Type B pancreatic cell (in vitro differentiated cells): ENCODE measurements at regions not wholly inside any gene's neighbourhood (a gene's known extent, or its start where the extent isn't known, plus 50 kb on each side); places are given as distances from the start of the nearest gene placed in this dataset.
"Not testable (repeated sequence)": the region's sequence is repeated elsewhere in the genome, so short reads cannot be mapped to it uniquely, and the experiment has no call there.

Source experiments
- DNase-seq: peaks from one replicate; pipeline ENCODE4 v3.0.0; 2021; ENCODE audit warnings: mixed read lengths; ENCODE audit not compliant: unreplicated experiment; ENCODE audit errors: extremely low spot score
- H3K27ac Mint-ChIP-seq: 2 replicates; pipeline ENCODE4 v1.8.0; 2021; ENCODE audit warnings: mild to moderate bottlenecking, mixed read lengths
- H3K27me3 Mint-ChIP-seq: 2 replicates; pipeline ENCODE4 v1.8.0; 2021; ENCODE audit warnings: mixed read lengths
- H3K36me3 Mint-ChIP-seq: 2 replicates; pipeline ENCODE4 v1.8.0; 2021; ENCODE audit warnings: mixed read lengths
- H3K4me1 Mint-ChIP-seq: one replicate; pipeline ENCODE4 v1.8.0; 2021; ENCODE audit warnings: mixed read lengths; ENCODE audit not compliant: unreplicated experiment
- H3K4me3 Mint-ChIP-seq: 2 replicates; pipeline ENCODE4 v1.8.0; 2021; ENCODE audit warnings: mild to moderate bottlenecking, mixed read lengths
- H3K9me3 Mint-ChIP-seq: 2 replicates; pipeline ENCODE4 v1.8.0; 2021; ENCODE audit warnings: mixed read lengths
- CTCF ChIP-seq: fragments of 200-600 bp; sonication (generic); conservative IDR thresholded peaks from 2 replicates; pipeline ENCODE4 v1.5.0; 2021; ENCODE audit warnings: antibody characterized with exemption, mild to moderate bottlenecking

DNA sequence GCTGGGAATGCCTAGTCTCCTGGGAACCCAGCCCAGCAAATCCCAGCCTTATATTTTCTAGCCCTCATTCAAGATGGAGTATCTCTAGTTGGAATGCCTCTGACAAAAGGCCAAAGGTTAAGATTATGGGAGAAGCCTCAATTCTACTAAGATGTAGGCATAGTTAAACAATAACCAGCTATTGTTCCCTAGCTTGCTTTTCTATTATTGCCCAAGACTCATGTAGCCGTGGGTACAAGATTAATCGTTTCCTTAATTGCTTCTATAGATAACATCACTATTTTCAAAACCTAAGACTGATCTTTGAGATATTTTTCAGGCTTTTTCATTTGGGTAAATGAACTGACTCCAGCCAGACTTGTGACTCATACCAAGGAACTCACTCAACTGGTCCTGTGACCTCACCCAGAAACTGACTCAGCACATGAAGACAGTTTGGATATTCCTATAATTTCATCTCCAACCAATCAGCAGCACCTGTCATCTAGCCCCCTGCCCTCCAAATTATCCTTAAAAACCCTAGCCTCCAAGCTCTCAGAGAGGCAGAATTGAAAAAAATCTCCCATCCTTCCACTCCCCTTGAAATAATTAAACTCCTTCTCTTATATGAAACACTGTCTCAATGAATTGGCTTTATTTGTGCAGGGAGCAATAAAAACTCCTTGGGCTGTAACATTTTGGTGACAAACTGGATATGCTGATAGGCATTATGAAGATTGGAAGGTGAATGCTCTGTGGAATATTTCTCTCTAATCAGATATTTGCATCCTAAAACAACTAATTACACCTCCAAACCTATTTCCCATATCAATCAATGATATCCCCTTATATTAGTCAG is 589.0 kb downstream of the C12orf50 start:
- Mint-ChIP-seq H3K27ac (peak overlapping the region; percentile 91), H3K27me3 (no peaks in the 10 kb centered on the region), H3K4me1 (peaks cover 16% of the 10 kb centered on the region), H3K36me3 (peaks cover 7% of the 10 kb centered on the region), H3K9me3 (peaks cover 4% of the 10 kb centered on the region), H3K4me3 (peak overlapping the region; percentile 25)
- TF ChIP-seq CTCF = no peak
- no peak for DNase-seq

DNA sequence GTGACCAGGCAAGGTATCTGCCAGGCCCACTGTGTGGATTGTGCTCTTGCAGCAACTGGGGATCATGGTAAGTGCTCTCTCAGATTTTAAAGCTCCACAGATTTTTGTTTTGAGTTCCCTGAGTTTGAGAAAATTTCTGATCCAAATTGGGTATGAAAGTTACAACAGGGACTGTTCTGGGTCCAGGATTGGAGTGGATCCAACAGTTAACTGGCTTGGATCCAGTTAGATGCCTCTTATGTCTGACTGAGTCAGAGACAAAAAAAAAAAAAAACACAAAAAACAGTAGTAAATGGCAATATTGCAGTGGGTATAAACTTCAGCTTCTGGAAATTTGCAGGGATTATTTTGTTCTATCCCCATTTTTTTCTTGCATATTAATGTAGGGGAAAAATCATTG is 598.8 kb downstream of the C12orf50 start:
- TF ChIP-seq CTCF = no peak
- no peaks in the 10 kb centered on the region for H3K4me1 Mint-ChIP-seq
- H3K27me3 Mint-ChIP-seq = no peaks in the 10 kb centered on the region
- no peak for DNase-seq
- H3K9me3 Mint-ChIP-seq = peaks cover 12% of the 10 kb centered on the region
- H3K27ac Mint-ChIP-seq = no peak overlapping the region
- H3K4me3 Mint-ChIP-seq = no peak overlapping the region
- H3K36me3 Mint-ChIP-seq = peaks cover 4% of the 10 kb centered on the region

DNA sequence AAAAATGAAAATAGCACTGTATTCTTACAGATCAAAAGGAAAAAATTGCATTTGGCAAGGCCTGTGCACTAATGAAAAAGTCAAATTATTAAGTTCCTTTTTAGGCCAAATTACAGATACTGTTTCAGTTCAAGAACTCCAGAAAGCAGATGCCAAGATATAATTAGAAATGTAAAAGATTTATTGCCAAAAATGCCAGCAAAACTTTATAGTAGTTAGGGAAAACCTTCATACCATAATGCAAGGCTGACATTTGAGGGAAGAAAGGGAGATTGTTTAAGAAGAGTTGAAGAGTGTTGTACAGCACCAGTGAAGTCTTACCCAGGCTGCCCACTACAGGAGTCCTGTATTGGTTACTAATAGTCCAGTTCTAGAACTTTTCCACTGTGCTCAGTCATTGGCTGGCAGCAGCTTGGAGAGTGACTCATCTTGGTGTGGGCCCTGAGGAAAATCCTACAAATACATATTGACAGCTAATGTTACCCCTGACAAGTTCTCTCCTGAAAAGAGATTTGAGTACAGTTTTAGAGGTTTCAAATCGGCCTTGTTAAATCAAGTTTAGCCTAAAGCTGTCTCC is 600.4 kb downstream of the C12orf50 start:
- DNase-seq = no peak
- Mint-ChIP-seq H3K27ac (no peak overlapping the region), H3K9me3 (peaks cover 9% of the 10 kb centered on the region), H3K4me3 (no peak overlapping the region), H3K27me3 (no peaks in the 10 kb centered on the region), H3K4me1 (no peaks in the 10 kb centered on the region), H3K36me3 (peaks cover 4% of the 10 kb centered on the region)
- TF ChIP-seq CTCF = no peak

GRCh38 chr12:87427770-87428169 is 601.4 kb downstream of the C12orf50 start:
- Mint-ChIP-seq H3K4me3 (no peak overlapping the region), H3K9me3 (peaks cover 9% of the 10 kb centered on the region), H3K27ac (no peak overlapping the region), H3K4me1 (no peaks in the 10 kb centered on the region), H3K27me3 (no peaks in the 10 kb centered on the region), H3K36me3 (peaks cover 4% of the 10 kb centered on the region)
- TF ChIP-seq CTCF = no peak
- no peak for DNase-seq

DNA sequence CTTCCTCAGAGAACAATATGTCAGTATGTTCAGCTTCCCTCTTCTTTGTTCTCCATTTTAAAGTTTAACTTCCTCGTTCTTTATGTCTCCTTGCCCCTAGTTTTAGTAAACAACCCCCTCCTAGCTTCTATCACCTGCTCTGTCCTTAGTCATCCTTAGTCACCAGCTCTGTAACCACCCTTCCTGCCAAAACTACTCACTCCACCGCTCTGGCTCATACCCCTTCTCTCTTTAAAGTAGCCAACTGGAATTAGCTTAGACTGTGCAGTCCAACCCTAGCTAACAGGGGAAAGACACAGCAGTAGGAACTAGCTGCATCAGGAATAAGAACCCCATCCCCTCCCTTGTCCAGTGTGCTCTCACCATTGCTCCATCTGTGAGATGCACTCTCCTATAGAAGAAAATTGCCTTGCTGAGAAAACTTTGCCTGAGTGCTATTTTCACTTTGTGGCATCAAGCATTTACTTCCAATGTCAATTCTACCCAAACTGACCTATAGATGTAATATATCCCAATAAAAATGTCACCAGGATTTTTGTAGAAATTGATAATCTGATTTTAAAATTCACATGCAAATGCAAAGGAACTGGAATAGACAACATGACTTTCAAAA is 603.2 kb downstream of the C12orf50 start:
- no peak for DNase-seq
- Mint-ChIP-seq H3K9me3 (peaks cover 9% of the 10 kb centered on the region), H3K36me3 (peaks cover 4% of the 10 kb centered on the region), H3K4me3 (no peak overlapping the region), H3K27me3 (no peaks in the 10 kb centered on the region), H3K27ac (peak overlapping the region; percentile 35), H3K4me1 (no peaks in the 10 kb centered on the region)
- TF ChIP-seq CTCF = no peak

DNA sequence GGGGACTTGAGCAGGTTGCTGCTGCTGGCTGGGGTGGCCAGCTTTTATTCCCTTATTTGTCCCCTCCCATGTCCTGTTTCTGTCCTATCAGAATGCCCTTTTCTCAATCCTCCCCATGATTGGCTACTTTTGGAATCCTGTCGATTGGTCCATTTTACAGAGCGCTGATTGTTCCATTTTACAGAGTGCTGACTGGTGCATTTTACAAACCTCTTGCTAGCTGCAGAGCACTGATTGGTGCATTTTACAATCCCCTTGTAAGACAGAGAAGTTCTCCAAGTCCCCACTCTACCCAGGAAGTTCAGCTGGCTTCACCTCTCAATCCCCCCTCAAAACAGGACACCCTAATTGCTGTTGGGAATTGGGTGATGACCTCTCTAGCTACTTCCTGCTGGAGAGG is 608.0 kb downstream of the C12orf50 start:
- H3K4me1 Mint-ChIP-seq, H3K27me3 Mint-ChIP-seq, H3K4me3 Mint-ChIP-seq, H3K36me3 Mint-ChIP-seq, H3K9me3 Mint-ChIP-seq, DNase-seq, H3K27ac Mint-ChIP-seq: not testable (repeated sequence)
